Progenitor cell of endocrine pancreas (in vitro differentiated cells): ENCODE measurements at regions not wholly inside any gene's neighbourhood (a gene's known extent, or its start where the extent isn't known, plus 50 kb on each side); places are given as distances from the start of the nearest gene placed in this dataset.

Experiments used
- DNase-seq: peaks from one replicate; pipeline ENCODE4 v3.0.0; 2021; ENCODE audit warnings: low spot score; ENCODE audit not compliant: unreplicated experiment
- H3K27ac Mint-ChIP-seq: 2 replicates; pipeline ENCODE4 v1.8.0; 2021; ENCODE audit warnings: mild to moderate bottlenecking, moderate library complexity, mixed read lengths
- H3K27me3 Mint-ChIP-seq: 2 replicates; pipeline ENCODE4 v1.8.0; 2021; ENCODE audit warnings: mixed read lengths
- H3K36me3 Mint-ChIP-seq: 2 replicates; pipeline ENCODE4 v1.8.0; 2022; ENCODE audit warnings: mixed read lengths; ENCODE audit not compliant: insufficient read depth
- H3K4me1 Mint-ChIP-seq: 2 replicates; pipeline ENCODE4 v1.8.0; 2021; ENCODE audit warnings: low read depth, mixed read lengths
- H3K4me3 Mint-ChIP-seq: 2 replicates; pipeline ENCODE4 v1.8.0; 2021; ENCODE audit warnings: low read depth, mild to moderate bottlenecking, moderate library complexity, mixed read lengths
- H3K9me3 Mint-ChIP-seq: 2 replicates; pipeline ENCODE4 v1.8.0; 2021; ENCODE audit warnings: low read depth, mixed read lengths
- TF ChIP-seq, protein P1 (sequence below): fragments of 200-600 bp; sonication (generic); IDR thresholded peaks from one replicate; pipeline ENCODE4 v1.5.0; 2021; ENCODE audit warnings: antibody characterized with exemption, mild to moderate bottlenecking; ENCODE audit not compliant: unreplicated experiment

DNA sequence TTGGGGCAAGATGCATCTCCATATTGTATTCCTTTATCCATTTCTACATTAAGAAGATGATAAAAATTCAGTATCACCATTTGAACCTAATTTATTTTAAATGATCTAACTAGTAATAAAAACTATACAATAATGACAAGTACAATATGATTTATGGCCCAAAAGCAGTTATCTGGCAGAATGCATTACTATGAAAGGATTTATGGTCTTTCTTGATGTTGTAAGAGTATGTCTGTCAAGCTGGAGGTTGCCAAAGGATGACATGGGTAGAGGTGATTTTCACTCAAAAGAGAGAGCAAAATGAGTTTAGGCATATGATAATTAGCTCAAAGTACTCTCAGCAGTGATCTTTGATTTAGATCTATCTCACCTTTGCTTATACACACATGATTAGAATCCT lies 54.2 kb upstream of the MAP2 start:
- H3K4me1 Mint-ChIP-seq = peaks cover 11% of the 10 kb centered on the region
- H3K27me3 Mint-ChIP-seq = no peaks in the 10 kb centered on the region

DNA sequence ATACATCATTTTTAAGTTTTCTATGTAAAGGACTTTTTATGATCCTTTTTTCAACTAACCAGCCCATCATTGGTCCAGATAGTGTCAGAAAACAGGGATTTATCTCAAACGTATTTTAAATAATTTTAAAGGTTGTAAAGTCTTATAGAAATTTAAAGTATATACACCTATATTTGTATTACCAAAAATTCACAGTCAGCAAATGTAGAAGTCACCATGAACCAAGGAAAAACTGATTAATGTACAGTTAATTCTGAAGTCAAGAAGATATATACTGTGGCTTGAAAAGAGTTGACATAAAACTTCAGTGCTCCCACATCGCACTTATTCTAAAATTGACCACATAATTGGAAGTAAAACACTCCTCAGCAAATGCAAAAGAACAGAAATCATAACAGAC lies 52.4 kb upstream of the MAP2 start:
- no peak for DNase-seq
- H3K4me3 Mint-ChIP-seq = no peak overlapping the region
- peaks cover 11% of the 10 kb centered on the region for H3K4me1 Mint-ChIP-seq
- H3K27me3 Mint-ChIP-seq = no peaks in the 10 kb centered on the region
- TF ChIP-seq, protein P1, sequence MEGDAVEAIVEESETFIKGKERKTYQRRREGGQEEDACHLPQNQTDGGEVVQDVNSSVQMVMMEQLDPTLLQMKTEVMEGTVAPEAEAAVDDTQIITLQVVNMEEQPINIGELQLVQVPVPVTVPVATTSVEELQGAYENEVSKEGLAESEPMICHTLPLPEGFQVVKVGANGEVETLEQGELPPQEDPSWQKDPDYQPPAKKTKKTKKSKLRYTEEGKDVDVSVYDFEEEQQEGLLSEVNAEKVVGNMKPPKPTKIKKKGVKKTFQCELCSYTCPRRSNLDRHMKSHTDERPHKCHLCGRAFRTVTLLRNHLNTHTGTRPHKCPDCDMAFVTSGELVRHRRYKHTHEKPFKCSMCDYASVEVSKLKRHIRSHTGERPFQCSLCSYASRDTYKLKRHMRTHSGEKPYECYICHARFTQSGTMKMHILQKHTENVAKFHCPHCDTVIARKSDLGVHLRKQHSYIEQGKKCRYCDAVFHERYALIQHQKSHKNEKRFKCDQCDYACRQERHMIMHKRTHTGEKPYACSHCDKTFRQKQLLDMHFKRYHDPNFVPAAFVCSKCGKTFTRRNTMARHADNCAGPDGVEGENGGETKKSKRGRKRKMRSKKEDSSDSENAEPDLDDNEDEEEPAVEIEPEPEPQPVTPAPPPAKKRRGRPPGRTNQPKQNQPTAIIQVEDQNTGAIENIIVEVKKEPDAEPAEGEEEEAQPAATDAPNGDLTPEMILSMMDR = no peak
- no peak overlapping the region for H3K27ac Mint-ChIP-seq
- peaks cover 8% of the 10 kb centered on the region for H3K36me3 Mint-ChIP-seq
- peaks cover 27% of the 10 kb centered on the region for H3K9me3 Mint-ChIP-seq

More for the DNA sequence above, 54.2 kb upstream of the MAP2 start:
- TF ChIP-seq, protein P1 = no peak
- no peak for DNase-seq
- H3K4me3 Mint-ChIP-seq = no peak overlapping the region
- peak overlapping the region; percentile 47 for H3K27ac Mint-ChIP-seq
- peaks cover 8% of the 10 kb centered on the region for H3K36me3 Mint-ChIP-seq
- peaks cover 21% of the 10 kb centered on the region for H3K9me3 Mint-ChIP-seq
